HepG2 (cell line): ENCODE measurements at regions not wholly inside any gene's neighbourhood (a gene's known extent, or its start where the extent isn't known, plus 50 kb on each side); places are given as distances from the start of the nearest gene placed in this dataset.

Experiments
- ATAC-seq: fragments of 200-7000 bp; cut with Tn5 transposase; 3 replicates; pipeline ENCODE4 v1.9.1; 2020; ENCODE audit warnings: mild to moderate bottlenecking, moderate library complexity
- BruUV-seq: library from RNA; stranded (reverse); fragments of 400-500 nt; replicated peaks from 2 replicates; lab custom pipeline; 2021; lab: Mats Ljungman, UMichigan
- CTCF ChIA-PET: fragments of 300-600 bp; formaldehyde crosslinking; extraction: SDS; loops from one replicate; lab custom pipeline; 2021; ENCODE audit warnings: low total read pairs, inconsistent platforms, low intra/inter-chr PET ratio; lab: Yijun Ruan, JAX
- POLR2A ChIA-PET: fragments of 350-600 bp; sonication (Branson Sonifier 250); formaldehyde crosslinking; loops from one replicate; lab custom pipeline; 2020; ENCODE audit warnings: antibody characterized with exemption, inconsistent platforms; lab: Yijun Ruan, JAX
- DNase-seq: peaks from one replicate; pipeline ENCODE4 v3.0.0-alpha.2; 2015; ENCODE audit warnings: low spot score
- FAIRE-seq: peaks from 3 replicates; lab custom pipeline; 2011; peaks lifted over from hg19 to GRCh38; lab: Jason Lieb, UNC
- H2AFZ ChIP-seq: one replicate; pipeline ENCODE4 v1.6.1; 2011; ENCODE audit warnings: low read length, inconsistent platforms
- H3K27ac ChIP-seq: fragments of 300-600 bp; 3 replicates; pipeline ENCODE4 v1.8.0; 2011; ENCODE audit warnings: mixed run types, mild to moderate bottlenecking, mixed read lengths, low read length, inconsistent platforms; ENCODE audit not compliant: insufficient read depth; ENCODE audit errors: extremely low read length
- H3K27me3 ChIP-seq, 2 experiments: fragments of 200-600 bp in 1 of 2; 2 replicates in 1 of 2; 3 replicates in 1 of 2; pipeline versions ENCODE4 v1.6.0 to v1.8.0; 2011; ENCODE audit warnings: low read length in 2 of 2, mild to moderate bottlenecking in 2 of 2, moderate library complexity in 2 of 2, inconsistent platforms in 1 of 2; ENCODE audit not compliant: insufficient read depth in 2 of 2, control insufficient read depth in 1 of 2
- H3K36me3 ChIP-seq, 2 experiments: fragments of 200-600 bp in 1 of 2; replicated peaks in 1 of 2; 2 replicates in 1 of 2; 3 replicates in 1 of 2; pipeline versions ENCODE4 v1.5.1 to v1.8.0; 2011; ENCODE audit warnings: low read length in 2 of 2, inconsistent platforms in 1 of 2; ENCODE audit not compliant: insufficient read depth in 2 of 2, control insufficient read depth in 1 of 2
- H3K4me1 ChIP-seq: 2 replicates; pipeline ENCODE4 v1.5.1; 2012; ENCODE audit warnings: low read length, inconsistent platforms; ENCODE audit not compliant: insufficient read depth
- H3K4me2 ChIP-seq: 2 replicates; pipeline ENCODE4 v1.6.0; 2011; ENCODE audit warnings: low read depth, low read length, inconsistent platforms
- H3K4me3 ChIP-seq, 3 experiments: fragments of 200-600 bp in 1 of 3; sonication (generic), shearing (Covaris generic) in 1 of 3; replicated peaks in 1 of 3; 2 replicates each; pipeline ENCODE4 v1.5.1; 2011 to 2016; ENCODE audit warnings: low read length in 3 of 3, inconsistent platforms in 2 of 3, low read depth in 2 of 3, mild to moderate bottlenecking in 2 of 3, control low read depth in 1 of 3, mixed read lengths in 1 of 3; ENCODE audit not compliant: insufficient read depth in 1 of 3
- H3K79me2 ChIP-seq: one replicate; pipeline ENCODE4 v1.6.1; 2011; ENCODE audit warnings: low read length, inconsistent platforms; ENCODE audit not compliant: insufficient read depth
- H3K9ac ChIP-seq: 2 replicates; pipeline ENCODE4 v1.6.0; 2011; ENCODE audit warnings: mild to moderate bottlenecking, low read depth, low read length, inconsistent platforms; ENCODE audit not compliant: insufficient read depth
- H3K9me3 ChIP-seq: 2 replicates; pipeline ENCODE4 v1.5.1; 2012; ENCODE audit warnings: mild to moderate bottlenecking, low read length
- H4K20me1 ChIP-seq: 2 replicates; pipeline ENCODE4 v1.6.0; 2011; ENCODE audit warnings: inconsistent platforms, mild to moderate bottlenecking, low read length, moderate library complexity; ENCODE audit not compliant: insufficient read depth
- ELF4 ChIP-seq: sonication (generic); formaldehyde crosslinking; IDR thresholded peaks from 2 replicates; pipeline ENCODE4 v1.5.0; 2020; ENCODE audit warnings: missing genetic modification reagents, mild to moderate bottlenecking, moderate library complexity, borderline replicate concordance
- HMG20B ChIP-seq: conservative IDR thresholded peaks from 2 replicates; pipeline ENCODE4 v1.6.1; 2016; ENCODE audit warnings: missing genetic modification reagents, missing compliant biosample characterization
- IKZF4 ChIP-seq: sonication (generic); formaldehyde crosslinking; IDR thresholded peaks from 2 replicates; pipeline ENCODE4 v1.5.1; 2020; ENCODE audit warnings: borderline replicate concordance, mild to moderate bottlenecking, low read depth, missing genetic modification reagents; ENCODE audit errors: not compliant biosample characterization
- JUNB ChIP-seq: sonication (generic); formaldehyde crosslinking; IDR thresholded peaks from 2 replicates; pipeline ENCODE4 v1.8.0; 2022; ENCODE audit warnings: missing genetic modification reagents, mild to moderate bottlenecking, borderline replicate concordance
- MLLT10 ChIP-seq: sonication (generic); formaldehyde crosslinking; IDR thresholded peaks from 2 replicates; pipeline ENCODE4 v1.4.0; 2020; ENCODE audit warnings: missing genetic modification reagents
- SIX1 ChIP-seq: sonication (generic); formaldehyde crosslinking; IDR thresholded peaks from 2 replicates; pipeline ENCODE4 v1.4.0; 2020; ENCODE audit warnings: missing genetic modification reagents, borderline replicate concordance
- SOX13 ChIP-seq, 3 experiments: fragments of 450-650 bp in 1 of 3; sonication (generic) in 1 of 3; formaldehyde crosslinking in 1 of 3; IDR thresholded peaks in 2 of 3; conservative IDR thresholded peaks in 1 of 3; 2 replicates each; pipeline versions ENCODE4 v1.5.0 to v1.6.1; 2016 to 2020; ENCODE audit warnings: antibody characterized with exemption in 1 of 3, mild to moderate bottlenecking in 1 of 3, missing compliant biosample characterization in 1 of 3, missing genetic modification reagents in 1 of 3, moderate library complexity in 1 of 3
- SP5 ChIP-seq: IDR thresholded peaks from 2 replicates; pipeline ENCODE4 v1.6.1; 2016; ENCODE audit warnings: low read depth, borderline replicate concordance
- ZNF24 ChIP-seq: fragments of 450-650 bp; IDR thresholded peaks from 2 replicates; pipeline ENCODE4 v1.6.1; 2017; ENCODE audit warnings: antibody characterized with exemption, mild to moderate bottlenecking
- ZNF720 ChIP-seq: sonication (generic); formaldehyde crosslinking; IDR thresholded peaks from 2 replicates; pipeline ENCODE4 v1.4.0; 2020; ENCODE audit warnings: missing genetic modification reagents
- ZNF775 ChIP-seq: sonication (generic); formaldehyde crosslinking; IDR thresholded peaks from 2 replicates; pipeline ENCODE4 v1.4.0; 2020; ENCODE audit warnings: missing genetic modification reagents, mild to moderate bottlenecking, moderate library complexity, borderline replicate concordance
- ZNF879 ChIP-seq: sonication (generic); formaldehyde crosslinking; IDR thresholded peaks from 2 replicates; pipeline ENCODE4 v1.8.1; 2023; ENCODE audit warnings: missing genetic modification reagents
- WGBS: methylation state at CpG from one replicate; pipeline ENCODE4 v1.1.6; 2017; ENCODE audit warnings: low lambda C conversion rate; 5-methylcytosine and 5-hydroxymethylcytosine counted together
- in situ Hi-C: cut with HindIII; loops from 2 replicates; pipeline ENCODE4 v1.10.0; 2017; ENCODE audit warnings: low pct_unique_long_range_greater_than_20kb; ENCODE audit not compliant: extremely low pct_ligation_motif_present
- intact Hi-C: fragments of 100-400 bp; cut with micrococcal nuclease; formaldehyde crosslinking; loops from one replicate; pipeline ENCODE4 v1.10.0; 2022; ENCODE audit not compliant: unreplicated experiment
- TF ChIP-seq, protein P1 (sequence below): sonication (generic); IDR thresholded peaks from 2 replicates; pipeline ENCODE4 v1.6.1; 2016; ENCODE audit warnings: low read depth, borderline replicate concordance

DNA sequence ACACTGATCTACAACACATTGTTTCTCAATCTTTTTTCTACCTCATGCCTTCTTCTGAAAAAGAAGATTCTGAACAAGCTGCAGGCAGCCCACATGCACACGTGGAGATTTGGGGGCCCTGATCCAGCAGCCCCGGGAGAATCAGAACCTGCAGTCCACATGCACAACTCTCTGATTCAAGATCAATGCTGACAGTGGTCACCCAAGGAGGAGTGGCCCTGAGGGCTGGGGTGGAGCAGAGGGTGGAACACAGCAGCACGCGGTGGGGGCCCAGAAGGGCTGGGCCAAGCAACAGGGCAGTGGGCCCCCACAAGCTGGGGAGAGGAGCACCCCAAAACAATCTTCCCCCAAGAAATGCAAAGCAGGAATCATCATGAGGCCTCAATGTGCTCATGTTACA lies 202.1 kb upstream of the NSMCE3 start:
- Histone ChIP-seq H3K79me2 (no peaks in the 10 kb centered on the region), H3K4me3 (no peak overlapping the region), H3K36me3 (no peaks in the 10 kb centered on the region), H3K27ac (no peak overlapping the region), H2AFZ (no peak overlapping the region), H4K20me1 (no peaks in the 10 kb centered on the region), H3K4me2 (no peak overlapping the region), H3K4me1 (no peaks in the 10 kb centered on the region), H3K9ac (no peak overlapping the region), H3K27me3 (peaks cover 0 to 3% of the 10 kb centered on the region in 2 experiments; a peak in 2 of 5 replicates), H3K9me3 (no peaks in the 10 kb centered on the region)
- intact Hi-C loops, result no loop called here
- FAIRE-seq (no peak), DNase-seq (no peak), ATAC-seq (no peak)
- BruUV-seq, result no TSS peak
- in situ Hi-C loops, result no loop called here
- CTCF ChIA-PET, result no interaction called here
- 31% methylated on average over 4 of the region's 4 CpGs for WGBS
- POLR2A ChIA-PET, result no interaction called here
- TF ChIP-seq ZNF24, result no peak
- no peak for TF ChIP-seq SIX1 (CRISPR knock-in tag)
- TF ChIP-seq JUNB (CRISPR knock-in tag), result no peak
- no peak for TF ChIP-seq IKZF4 (CRISPR knock-in tag)
- no peak for TF ChIP-seq SOX13 (IDR thresholded peaks at IDR 0.05)
- no peak for TF ChIP-seq SOX13 (CRISPR knock-in tag; conservative IDR thresholded peaks at IDR 0.05 in 1 of 2, IDR thresholded peaks at IDR 0.05 in 1 of 2)

GRCh38 chr15:29471306-29471705 lies 201.7 kb upstream of the NSMCE3 start:
- H3K9ac ChIP-seq, result no peak overlapping the region
- TF ChIP-seq MLLT10 (CRISPR knock-in tag), result no peak
- TF ChIP-seq ZNF720, result no peak
- TF ChIP-seq ZNF879, result no peak
- no peak for TF ChIP-seq ELF4 (CRISPR knock-in tag)
- no peak for TF ChIP-seq ZNF775 (CRISPR knock-in tag)
- TF ChIP-seq SP5 (CRISPR knock-in tag), result no peak
- TF ChIP-seq, protein P1, sequence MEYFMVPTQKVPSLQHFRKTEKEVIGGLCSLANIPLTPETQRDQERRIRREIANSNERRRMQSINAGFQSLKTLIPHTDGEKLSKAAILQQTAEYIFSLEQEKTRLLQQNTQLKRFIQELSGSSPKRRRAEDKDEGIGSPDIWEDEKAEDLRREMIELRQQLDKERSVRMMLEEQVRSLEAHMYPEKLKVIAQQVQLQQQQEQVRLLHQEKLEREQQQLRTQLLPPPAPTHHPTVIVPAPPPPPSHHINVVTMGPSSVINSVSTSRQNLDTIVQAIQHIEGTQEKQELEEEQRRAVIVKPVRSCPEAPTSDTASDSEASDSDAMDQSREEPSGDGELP, result no peak
- TF ChIP-seq HMG20B (CRISPR knock-in tag), result no peak
- TF ChIP-seq, all 625 proteins: peak for 0
- POLR2A ChIA-PET, result no interaction called here
- H3K36me3 ChIP-seq, result no peaks in the 10 kb centered on the region
- H3K27ac ChIP-seq, result no peak overlapping the region
- H3K79me2 ChIP-seq, result no peaks in the 10 kb centered on the region
- H3K27me3 ChIP-seq, result peaks cover 0 to 1% of the 10 kb centered on the region in 2 experiments; a peak in 2 of 5 replicates
- H4K20me1 ChIP-seq, result no peaks in the 10 kb centered on the region
- no peaks in the 10 kb centered on the region for H3K9me3 ChIP-seq
- no peaks in the 10 kb centered on the region for H3K4me1 ChIP-seq
- in situ Hi-C loops (no loop called here), intact Hi-C loops (no loop called here)
- FAIRE-seq (no peak), ATAC-seq (no peak), DNase-seq (no peak)
- H2AFZ ChIP-seq, result no peak overlapping the region
- 46% methylated on average over 11 of the region's 13 CpGs for WGBS
- no peak overlapping the region for H3K4me3 ChIP-seq
- BruUV-seq, result no TSS peak
- H3K4me2 ChIP-seq, result no peak overlapping the region
- CTCF ChIA-PET, result no interaction called here
